NCI-H510A (cell line): ENCODE measurements at regions not wholly inside any gene's neighbourhood (a gene's known extent, or its start where the extent isn't known, plus 50 kb on each side); places are given as distances from the start of the nearest gene placed in this dataset.

Experiments
- DNase-seq: peaks from one replicate; lab custom pipeline; 2025; lab: John Stamatoyannopoulos, UW

DNA sequence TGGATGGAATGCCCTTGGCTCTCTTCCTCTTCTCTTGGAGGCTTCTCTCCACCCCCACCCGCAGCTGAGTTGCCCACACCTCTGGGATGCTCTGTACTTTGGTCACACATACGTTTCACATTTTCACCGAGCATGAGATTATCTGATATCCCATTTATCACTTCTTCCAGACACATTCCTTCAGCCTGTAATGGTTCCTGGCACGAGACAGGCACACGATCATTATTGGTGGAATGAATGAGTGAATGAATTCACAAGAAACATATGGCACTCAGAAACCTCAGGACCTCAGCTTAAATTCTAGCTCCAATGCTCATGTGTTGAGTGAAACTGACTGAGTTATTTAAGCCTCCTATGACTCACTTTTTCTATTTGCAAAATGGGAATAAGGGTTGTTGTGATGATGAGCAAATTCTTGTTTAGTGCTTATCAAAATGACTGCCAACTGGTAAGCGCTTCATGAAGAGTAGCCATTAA lies 242.7 kb upstream of the JUN start:
- no peak for DNase-seq

DNA sequence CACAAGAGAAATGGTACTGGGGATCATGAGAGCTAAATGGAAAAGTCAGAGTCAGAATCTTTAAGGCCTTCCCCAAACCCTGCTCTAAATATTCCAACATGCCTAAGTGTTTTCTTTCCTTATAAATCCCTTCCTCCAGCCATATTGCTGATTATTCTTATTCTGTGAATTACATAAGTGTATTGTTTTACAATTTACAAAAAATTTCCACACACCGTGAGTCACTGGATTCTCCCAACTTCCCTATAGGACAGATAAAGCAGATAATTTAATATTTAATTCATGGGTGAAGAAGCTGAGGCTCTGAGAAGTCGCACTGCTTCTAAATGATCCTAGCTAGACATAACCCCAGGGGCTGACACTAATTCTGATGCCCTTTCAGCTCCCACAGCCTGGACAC lies 243.3 kb upstream of the JUN start:
- DNase-seq, result no peak

DNA sequence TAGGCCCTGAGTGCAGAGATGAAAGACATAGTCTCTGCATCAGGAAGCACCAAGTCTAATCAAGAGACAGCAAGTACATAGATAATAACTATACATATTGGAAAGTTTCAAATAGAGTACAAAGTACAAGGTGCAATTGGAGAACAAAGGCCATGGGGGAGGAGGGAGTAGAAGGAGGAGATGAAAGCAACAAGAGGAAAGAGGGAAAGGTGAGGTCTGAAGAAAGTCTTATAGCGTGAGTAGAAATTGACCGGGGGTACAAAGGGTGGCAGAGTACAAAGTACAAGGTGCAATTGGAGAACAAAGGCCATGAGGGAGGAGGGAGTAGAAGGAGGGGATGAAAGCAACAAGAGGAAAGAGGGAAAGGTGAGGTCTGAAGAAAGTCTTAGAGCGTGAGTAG lies 244.2 kb upstream of the JUN start:
- no peak for DNase-seq

DNA sequence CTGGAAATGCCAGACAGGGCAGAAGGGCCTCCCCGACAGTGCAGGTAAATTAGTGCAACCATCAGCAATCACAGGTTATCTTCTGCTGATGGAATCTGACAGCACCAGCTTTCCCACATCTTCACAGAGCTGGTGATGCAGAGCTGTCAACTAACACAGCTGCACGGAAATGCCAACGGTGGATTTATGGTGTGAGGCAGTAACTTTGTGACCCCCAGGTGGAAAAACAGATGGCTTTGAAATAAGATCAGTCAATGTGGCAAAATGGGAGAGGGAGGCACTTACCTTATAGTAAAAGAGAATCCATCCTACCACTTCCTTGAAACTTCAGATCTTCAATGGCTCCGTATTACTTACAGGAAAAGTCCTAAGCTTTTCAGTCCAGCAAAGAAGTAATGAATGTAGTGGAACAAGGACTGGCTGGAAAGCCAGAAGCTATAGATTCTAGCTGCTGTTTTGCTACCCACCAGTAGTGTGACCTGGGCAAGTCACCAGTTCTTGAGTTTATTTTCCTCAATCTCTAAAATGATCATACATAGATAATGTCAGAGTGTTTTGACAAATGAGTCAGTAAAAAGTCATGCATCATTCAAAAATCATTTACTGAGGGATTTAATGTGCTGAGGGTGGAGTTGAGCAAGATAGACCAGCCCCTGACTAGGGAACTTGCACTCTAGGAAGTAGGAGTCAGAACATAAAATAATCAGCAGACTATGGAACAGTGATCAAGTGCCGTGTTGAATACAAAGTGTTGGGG lies 245.7 kb upstream of the JUN start:
- DNase-seq, result no peak

DNA sequence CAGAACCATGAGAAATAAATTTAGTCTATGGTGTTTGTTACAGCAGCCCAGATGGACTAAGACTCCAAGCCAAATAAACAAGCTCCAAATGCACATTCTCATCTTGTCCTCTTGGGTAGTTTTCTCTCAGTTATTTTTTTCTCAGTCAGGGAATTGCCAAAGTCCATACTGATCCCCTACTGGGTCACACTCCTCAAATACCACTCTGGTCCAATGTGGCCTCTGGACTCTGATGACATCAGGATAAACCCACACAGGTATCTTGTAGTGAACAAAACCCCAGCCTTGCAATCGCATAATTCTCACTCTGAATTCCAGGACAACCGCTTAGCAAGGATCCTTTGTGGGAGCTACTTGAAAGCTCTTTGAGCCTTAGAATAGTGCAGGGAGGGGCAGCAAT lies 248.4 kb upstream of the JUN start:
- DNase-seq, result no peak

DNA sequence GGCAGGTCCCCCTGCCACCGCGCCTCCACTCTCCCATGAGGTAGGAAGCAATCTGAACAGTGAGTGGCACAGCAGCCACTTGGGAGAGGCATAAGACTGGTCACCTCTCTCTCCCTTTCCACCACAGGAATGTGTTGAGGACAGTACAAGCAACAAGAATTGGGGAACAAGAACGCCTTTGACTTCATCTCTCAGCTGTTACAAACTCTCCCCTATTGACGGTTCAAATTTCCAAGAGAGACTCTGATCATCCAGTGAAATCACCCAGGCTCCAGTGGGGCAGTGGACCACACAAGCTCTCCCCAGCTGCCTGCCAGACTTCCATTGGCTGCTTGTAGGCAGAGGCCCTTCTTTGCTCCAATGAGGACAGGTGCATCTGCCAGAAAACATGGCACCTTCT lies 249.9 kb upstream of the JUN start:
- no peak for DNase-seq

DNA sequence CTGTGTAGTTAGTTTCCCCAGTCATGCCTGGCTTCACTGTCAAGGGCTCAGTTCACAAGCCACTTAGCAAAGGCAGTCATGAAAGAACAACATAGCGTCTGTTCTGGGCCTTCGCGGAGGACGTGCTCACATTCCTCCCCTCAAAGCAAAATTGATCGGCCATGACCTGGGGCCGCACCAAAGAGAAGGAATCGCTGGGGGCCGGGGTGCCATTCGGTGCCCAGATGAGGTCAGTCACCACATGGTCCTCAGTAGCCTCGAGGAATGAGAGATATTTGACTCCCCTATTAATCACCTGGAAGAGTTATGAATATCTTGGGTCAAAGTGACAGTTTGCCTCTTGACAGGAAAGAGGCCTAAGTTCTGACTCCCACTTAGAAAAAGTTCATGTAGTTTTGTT lies 251.1 kb upstream of the JUN start:
- no peak for DNase-seq

DNA sequence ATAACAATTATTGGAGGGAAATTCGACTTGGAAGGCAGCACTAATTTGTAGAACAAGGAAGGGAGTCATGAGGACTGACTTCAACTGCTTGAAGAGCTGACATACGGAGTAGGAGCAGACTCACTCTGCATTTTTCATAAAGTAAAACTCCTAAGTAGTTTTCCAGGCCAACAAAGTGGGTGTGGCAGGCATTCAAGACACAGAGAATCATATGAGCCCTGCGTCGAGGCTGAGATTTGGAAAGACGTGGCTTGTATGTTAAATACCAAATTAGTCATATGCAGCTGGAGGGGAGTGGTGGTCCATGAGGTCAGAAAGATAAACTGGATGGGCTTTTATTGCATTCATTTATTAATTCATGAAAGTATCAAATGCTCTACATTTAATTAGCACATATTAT lies 255.7 kb upstream of the JUN start:
- no peak for DNase-seq

DNA sequence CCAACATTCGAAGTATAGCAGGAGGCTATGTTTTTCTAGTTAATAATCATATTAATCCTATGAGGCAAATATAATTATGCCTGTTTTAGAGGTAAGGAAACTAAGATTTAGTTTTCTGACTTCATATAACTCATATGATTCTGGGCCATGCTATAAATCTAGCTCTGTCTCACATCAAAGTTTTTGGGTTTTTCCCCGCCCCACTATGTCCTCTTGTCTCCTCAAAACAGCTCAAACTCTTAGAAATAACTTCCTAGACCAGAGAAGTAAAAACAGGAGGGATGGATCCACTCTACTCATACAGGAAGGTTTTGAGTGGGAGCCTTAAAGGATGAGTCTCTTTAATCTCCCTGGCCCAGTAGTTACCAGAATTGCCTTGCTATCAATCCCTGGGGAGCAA lies 256.4 kb upstream of the FGGY start:
- no peak for DNase-seq

DNA sequence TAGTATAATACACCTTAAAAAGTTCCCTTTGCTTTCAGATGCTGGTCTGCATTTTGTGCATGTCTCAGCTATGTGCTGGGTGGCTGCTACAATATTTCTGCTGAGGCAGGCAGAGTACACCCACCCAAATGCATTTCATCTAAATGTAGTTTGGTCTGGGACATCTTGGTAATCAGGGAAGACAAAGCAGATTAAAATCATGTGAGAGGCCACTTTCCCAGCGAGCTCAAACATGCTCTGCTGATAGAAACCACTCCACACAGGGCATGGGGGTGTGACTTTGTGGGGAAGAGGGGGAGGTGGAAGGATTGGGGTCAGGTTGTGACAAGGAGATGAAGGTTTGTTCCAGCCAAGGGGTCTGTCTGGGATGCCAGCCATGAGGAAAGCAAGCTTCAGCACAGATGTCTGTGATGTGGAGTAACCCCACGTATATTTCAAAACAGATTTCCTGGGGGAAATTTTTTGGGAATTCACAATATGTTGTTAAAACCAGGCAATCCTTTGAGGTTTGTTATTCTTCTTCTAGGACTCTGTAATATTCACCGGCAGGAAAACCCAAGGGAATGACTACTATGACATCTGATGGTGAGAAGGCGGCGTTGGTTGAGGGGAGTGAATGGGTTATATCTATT lies 255.1 kb upstream of the FGGY start:
- DNase-seq, result no peak

DNA sequence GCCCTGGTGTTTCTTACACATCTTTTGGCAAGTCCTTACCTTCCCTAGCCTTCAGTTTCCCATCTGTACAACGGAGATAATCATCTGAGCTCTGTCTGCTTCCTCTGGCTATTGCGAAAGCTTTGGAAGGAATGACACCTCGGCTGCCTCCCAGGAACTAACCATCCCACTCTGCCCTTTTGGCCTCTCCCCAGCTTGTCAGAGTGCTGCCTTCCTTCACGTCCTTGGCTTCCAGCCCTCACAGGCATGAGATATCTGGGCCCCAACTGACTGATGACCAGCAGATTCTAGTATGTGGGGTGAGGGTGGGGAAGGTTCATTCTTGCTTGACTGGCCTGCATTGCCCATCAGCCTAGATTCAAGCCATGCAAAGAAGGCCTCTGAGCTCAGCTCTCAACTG lies 253.1 kb upstream of the FGGY start:
- DNase-seq, result no peak

DNA sequence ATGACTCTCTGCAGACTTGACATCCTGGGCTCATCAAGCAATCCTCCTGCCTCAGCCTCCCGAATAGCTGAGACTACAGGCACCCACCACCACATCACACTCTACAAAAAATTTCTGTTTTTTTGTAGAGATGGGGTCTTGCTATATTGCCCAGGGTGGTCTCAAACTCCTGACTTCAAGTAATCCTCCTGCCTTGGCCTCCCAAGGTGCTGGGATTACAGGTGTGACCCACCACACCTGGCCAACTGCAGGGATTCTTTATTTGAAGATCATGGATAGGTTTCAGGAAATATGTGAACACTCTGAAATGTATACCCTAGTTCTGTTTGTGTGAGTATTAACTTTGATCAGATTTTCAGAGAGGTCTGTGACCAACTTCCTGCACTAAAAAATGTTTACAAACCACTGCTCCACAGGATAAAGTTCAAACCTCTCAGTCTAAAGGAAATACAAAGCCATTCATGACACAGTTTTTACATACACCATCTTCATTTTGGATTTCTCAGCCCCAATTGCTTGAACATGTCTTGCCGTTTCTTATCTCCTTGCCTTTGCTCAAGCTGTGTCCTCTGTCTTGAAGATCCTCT lies 252.3 kb upstream of the FGGY start:
- no peak for DNase-seq

DNA sequence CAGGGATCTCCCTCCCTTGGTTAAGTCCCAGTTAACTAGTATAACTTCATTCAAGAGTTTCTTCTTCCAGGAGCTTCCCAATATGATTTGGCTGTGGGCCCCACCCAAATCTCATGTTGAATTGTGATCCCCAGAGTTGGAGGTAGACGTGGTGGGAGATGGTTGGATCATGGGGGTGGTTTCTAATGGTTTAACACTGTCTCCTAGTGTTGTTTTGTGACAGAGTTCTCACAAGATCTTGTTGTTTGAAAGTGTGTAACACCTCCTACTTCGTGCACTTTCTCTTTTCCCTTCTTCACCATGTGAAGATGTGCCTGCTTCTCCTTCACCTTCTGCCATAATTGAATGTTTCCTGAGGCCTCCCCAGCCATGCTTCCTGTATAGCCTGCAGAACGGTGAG lies 251.8 kb upstream of the FGGY start:
- DNase-seq, result no peak

DNA sequence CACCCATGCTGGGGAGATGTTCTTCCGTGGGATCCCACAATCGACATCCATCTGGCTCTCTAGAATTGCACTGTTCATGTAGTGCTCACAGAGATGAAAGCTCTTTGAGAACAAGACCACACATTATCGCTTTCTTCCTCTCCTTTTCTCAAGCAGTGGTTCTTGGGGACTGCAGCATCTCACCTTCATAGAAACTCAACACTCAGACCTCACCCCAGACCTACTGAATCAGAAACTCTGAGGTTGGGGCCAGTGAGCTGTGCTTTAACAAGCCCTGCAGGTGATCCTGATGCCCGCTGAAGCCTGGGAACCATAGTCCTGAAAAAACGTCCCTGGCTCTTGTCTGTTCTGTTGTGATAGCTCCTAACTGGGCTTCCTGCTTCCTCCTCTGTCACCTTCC lies 251.3 kb upstream of the FGGY start:
- DNase-seq, result no peak

DNA sequence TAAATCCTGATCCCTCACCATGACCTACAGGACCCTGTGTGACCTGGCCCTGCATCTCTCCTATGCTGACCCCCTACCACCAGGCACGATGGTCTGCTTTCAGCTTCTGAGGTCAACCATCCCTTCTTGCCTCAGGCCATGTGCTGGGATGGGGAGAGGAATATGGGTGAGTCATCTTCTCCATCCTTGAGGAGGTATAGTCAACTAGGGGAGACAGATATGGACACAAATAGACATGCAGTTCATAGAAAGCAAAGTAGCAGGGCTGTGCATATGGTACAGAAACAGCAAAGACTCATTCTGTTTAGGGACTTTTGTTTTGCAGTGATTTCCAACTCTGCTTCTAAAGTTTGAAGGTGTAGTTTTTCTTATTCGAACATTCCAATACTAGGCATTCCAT lies 250.8 kb upstream of the FGGY start:
- DNase-seq, result no peak

DNA sequence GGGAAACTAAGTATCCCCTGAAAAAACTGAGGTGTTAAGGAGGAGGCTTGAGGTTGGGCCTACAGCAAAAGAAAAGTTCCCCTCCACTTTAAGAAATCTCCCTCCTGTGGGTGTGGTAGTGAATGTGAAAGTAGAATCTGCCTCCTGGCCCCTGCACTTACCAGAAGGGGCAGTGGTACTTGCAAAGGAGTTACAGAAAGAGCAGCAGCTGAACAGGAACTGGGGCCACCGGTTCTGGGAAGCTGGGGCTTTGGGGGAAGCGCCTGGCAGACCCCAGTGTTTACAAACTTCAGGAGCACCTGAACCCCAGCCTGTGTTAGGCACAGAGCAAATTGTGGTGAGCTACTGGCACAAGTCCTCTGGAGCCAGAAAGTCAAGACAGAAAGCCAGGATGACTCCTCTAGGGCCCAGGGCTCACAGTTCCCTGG lies 250.2 kb upstream of the FGGY start:
- DNase-seq, result no peak

DNA sequence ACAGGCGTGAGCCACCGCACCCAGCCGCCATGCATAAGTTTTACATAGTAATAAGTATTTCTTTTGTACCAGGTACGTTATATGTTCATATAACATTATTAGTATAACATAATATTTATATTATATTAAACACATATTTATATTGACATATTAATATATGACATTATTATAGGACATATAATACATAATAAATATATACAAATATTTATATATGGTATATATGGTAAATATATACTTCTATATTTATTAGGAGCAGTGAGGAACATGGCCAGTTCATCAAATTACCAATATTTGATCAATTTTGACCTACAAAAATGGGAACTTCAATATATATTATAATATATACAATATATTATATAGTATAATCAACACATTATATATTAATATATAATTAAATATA lies 245.9 kb upstream of the FGGY start:
- DNase-seq, result no peak

DNA sequence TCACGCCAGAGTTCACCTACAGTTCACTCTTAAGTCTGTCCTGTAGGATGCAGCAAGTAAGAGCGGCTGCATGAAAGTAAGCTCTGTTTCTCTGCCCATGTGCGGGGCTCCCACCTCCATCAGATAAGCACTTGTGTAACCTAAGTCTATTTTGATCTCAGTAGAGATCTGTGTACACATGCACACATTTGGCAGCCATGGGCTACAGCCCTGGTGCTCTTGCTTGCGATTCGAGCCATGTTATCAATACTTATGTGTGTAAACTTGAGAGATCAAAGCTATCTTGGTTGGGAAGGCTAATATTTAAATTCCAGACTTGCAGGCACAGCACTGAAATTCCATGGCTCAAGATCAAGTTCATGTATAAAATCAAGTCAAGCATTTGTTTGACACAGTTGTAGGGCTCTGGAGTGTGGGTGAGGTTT lies 244.7 kb upstream of the FGGY start:
- no peak for DNase-seq

DNA sequence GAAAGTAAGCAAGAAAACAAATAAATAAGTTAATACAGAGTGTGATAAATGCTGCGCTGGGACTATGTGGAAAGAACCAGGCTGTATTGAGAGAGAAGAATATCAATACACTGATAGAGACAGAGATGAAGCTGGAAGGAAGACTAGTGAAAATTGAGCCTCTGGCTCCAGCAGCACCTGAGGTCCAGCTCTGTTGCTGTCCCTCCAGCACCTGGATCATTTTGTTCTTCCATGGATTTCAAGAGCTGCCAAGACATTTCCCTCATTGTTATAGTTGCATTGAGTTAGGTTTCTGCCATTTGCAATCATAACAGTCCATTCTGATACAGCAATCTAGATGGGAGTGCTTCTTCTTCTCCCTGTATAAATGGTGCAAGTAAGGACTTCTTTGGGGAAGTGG lies 242.7 kb upstream of the FGGY start:
- DNase-seq, result no peak

DNA sequence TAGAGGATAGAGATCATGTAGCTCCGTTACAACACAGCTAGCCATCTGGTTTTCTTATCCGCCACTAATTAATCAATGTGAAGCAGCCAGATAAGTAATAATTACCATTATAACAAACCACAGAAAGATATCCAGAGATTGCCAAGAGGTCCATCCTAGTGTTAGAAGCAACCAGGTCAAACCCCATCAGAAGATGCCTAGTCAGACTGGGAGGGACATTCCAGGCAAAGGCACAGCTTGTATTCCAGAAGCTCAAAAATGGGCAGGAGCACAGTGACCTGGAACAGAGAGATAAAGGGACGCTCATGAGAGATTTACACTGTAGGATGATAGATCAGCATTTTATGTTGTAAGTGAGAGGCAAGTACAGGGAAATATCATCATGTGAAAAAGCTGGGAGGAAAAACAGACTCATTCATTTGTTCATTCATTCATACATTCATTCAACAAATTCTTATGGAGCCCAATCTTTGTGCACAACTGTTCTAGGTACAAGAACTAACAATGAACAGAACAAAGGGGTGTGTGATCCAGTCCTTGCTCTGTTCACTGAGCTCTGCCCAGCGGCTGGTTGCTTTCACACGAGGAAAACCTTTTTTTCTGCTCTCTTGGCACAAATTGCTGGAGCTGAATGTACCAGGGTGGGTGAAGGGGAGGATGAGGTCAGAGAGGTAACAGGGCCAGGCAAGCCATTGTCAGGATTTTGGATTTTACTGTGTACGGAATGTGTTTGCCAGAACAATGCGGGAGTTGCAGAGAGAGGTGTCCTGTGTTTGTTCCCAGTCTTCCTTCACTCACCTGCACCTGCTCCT lies 240.8 kb upstream of the FGGY start:
- DNase-seq, result no peak

DNA sequence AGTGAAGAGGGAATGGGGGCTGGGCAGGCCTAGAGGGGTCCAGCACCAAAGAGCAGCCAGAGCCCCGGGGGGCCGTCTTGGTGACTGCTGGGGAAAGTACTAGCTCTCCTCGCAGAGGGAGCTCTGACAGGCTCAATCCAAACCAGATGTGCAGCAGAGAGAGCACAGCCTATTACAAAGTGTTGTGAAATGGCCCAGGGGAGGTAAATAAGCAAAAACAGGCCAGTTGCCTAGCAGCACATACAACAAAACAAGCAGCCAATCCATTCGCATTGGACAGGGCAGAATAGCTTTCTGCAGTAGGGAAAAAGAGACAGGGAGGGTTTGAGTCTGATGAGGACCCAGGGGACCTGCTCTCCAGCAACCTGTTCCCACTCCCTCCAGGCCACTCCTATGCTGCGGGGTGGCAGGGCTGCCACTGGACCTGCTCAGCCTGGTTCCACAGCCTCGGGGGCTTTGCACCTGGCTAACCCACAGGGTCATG lies 239.6 kb upstream of the FGGY start:
- no peak for DNase-seq

DNA sequence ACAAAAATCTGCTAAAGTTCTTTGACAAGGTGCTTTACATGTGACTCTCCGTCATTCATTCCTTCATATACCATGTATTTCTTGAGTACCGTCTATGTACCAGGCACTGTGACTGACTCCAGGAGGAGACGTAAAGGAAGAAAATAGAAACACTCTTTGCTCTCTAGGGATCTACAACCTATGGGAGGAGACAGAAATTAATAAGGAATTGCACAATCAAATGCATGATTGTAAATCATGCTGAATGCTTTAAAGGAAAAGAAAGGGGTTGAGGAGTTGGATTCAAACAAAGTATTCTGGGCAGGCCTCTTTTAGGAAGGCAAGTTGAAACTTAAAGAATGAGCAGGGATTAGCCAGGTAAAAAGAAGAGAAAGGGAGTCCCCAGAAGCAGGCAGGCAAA lies 239.1 kb upstream of the FGGY start:
- DNase-seq, result no peak
